CD4-positive, alpha-beta T cell treated with Interferon alpha-2 for 1 hour (primary cell): ENCODE measurements at regions not wholly inside any gene's neighbourhood (a gene's known extent, or its start where the extent isn't known, plus 50 kb on each side); places are given as distances from the start of the nearest gene placed in this dataset.
A peak's percentile ranks its signal among the peaks of the same experiment; 100 is the strongest.
"Not testable (repeated sequence)": the region's sequence is repeated elsewhere in the genome, so short reads cannot be mapped to it uniquely, and the experiment has no call there.

Experiments used
- DNase-seq, 2 donors: peaks; one replicate each; pipeline ENCODE4 v3.0.0-alpha.2; 2020 to 2022

- no peak for DNase-seq
Measured at GRCh38 chr17:77558846-77559626, 399.5 kb upstream of the TNRC6C start.

GRCh38 chr17:77560381-77560780 is 398.1 kb upstream of the TNRC6C start:
- DNase-seq: no peak

GRCh38 chr17:77560841-77561240 is 397.7 kb upstream of the TNRC6C start:
- DNase-seq: no peak

DNA sequence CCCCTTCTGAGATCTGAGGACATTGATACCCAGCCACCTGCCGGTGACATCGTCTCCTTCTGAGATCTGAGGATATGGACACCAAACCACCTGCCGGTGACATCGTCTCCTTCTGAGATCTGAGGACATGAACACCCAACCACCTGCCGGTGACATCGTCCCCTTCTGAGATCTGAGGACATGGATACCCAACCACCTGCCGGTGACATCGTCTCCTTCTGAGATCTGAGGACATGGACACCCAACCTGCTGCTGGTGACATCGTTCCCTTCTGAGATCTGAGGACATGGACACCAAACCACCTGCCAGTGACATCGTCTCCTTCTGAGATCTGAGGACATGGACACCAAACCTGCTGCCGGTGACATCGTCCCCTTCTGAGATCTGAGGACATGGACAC is 396.1 kb upstream of the TNRC6C start:
- DNase-seq: not testable (repeated sequence)

- no peak for DNase-seq
Measured at GRCh38 chr17:77563439-77564102, 394.9 kb upstream of the TNRC6C start.

DNA sequence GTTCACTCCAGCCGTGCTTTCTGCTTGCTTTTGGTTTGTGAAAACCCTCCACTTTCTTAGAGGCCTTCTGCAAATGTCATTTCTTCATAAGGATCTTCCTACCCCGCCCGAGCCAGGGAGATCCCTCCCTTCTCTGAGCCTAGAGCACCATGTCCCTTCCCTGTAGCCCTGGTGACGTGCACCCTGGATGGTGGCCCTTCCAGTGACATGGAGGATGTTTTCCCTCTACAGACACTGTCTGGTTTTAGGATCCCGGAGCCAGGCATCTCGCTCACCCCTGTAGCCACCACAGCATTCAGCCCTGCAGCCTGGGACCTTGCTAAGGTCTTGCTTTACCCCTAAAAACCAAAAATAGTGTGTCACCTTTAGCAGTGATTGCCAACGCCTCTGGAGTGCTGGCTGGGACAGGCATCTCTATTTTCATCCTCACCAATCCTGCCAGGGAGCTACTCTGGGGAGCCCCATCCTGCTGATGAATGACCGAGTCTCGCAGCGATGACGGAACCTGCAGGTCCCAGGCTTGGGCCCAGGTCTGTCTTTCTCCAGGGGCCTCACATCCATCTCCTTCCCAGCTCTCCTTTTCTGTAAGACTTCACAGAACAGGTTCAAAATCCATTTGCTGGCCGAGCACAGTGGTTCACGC is 394.1 kb upstream of the TNRC6C start:
- DNase-seq: no peak

- DNase-seq: no peak
Measured at GRCh38 chr17:77565166-77565565, 393.3 kb upstream of the TNRC6C start.

DNA sequence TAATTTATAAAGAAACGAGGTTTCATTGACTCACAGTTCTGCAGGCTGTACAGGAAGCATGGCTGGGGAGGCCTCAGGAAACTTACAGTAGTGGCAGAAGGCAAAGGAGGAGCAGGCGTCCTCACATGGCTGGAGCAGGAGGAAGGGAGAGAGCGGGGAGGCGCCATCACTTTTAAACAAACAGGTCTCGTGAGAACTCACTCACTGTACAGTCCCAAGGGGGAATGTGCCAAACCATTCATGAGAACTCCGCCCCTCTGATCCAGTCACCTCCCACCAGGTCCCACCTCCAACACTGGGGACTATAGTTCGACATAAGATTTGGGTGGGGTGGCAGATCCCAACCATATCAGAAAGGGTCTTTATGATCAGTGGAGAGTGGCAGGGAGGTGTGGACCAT is 392.4 kb upstream of the TNRC6C start:
- DNase-seq: no peak

GRCh38 chr17:77566566-77567138 is 391.9 kb upstream of the TNRC6C start:
- no peak for DNase-seq

GRCh38 chr17:77568540-77568939 is 390.0 kb upstream of the TNRC6C start:
- no peak for DNase-seq

- no peak for DNase-seq
Measured at GRCh38 chr17:77569846-77570564, 388.5 kb upstream of the TNRC6C start.

- DNase-seq: no peak
Measured at GRCh38 chr17:77570565-77570898, 388.0 kb upstream of the TNRC6C start.

GRCh38 chr17:77571155-77571981 is 387.1 kb upstream of the TNRC6C start:
- DNase-seq: peak; percentile 9 to 16

DNA sequence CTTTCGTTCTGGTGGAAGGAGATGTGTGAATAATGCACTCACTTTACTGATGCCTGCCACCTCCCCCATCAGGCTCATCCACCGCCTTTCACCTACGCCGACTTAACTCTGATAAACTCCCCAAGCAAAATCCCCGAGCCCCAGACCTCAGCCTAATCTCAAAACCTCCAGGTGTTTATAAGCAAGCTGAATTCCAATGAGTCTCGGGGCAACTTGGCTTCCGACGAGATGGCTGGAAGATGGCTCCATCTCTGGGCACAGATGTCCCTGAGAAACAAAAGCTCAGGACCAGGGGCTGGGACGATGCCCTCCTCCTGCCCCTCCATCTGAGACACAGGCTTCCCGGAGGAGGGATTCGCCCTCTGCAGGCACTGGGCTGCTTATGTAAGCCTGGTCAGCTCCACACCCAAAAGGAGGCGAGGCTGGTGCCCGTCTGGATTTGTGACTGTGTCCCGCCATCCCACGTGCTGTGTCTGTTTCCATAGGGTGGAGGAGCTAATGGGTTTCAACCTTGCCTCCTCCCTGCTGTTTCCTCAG is 386.4 kb upstream of the TNRC6C start:
- DNase-seq: no peak

GRCh38 chr17:77572851-77573250 is 385.7 kb upstream of the TNRC6C start:
- no peak for DNase-seq

GRCh38 chr17:77577491-77577890 is 381.0 kb upstream of the TNRC6C start:
- no peak for DNase-seq

- DNase-seq: no peak
Measured at GRCh38 chr17:77579131-77579530, 379.4 kb upstream of the TNRC6C start.

DNA sequence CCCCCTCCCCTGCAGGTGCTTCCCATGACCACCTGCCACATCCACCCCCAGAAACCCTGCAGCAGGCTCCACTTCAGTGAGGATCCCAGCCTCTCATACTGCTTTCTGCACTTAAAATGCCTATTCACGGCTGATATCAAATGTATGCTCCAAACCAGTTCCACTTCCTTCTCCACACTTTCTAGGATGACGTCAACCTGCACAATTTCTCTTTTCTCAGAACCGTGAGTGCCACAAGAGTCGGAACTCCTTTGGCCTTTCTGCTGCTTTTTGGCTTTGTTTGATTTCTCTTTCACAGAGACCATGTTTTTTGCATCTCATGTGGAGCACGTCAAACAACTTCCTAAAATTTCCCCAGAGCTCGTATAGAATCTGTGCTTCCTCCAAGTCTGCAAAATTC is 378.8 kb upstream of the TNRC6C start:
- DNase-seq: peak; percentile 21 to 46

DNA sequence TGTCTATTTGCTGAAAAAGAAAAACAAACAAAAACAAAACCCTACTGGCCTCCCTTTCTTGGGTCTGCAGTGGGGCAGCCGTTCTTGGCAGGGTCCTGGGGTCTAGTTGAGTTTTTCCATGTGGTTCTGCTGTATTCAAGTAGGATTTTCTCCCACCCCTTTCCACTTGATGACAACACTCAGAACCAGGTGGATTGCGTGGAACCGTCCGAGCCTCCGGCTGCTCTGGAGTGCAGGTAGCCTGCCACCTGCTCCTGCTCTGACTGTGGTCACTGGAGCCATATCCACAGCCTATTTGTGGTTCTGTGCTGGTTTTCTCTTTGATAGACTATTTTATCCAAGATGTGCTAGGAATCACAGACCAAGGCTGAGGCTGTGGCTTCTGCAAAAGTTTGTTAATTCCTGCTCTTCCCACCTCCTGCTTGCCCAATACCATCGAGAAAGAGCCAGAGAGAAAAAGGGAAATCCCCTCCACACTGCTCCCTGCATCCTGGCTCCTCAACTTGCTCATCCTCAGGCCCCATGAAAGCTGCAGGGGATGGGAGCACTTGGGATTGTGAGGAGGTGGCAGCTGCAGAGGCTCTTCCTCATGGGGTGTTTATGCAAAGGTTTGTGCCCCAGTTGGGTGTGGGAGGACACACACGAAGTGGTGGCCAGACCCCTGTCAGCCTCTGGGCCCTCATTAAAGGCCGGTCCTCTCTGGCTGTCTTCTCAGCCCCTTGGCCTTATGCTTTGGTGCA is 377.8 kb upstream of the TNRC6C start:
- DNase-seq: no peak

DNA sequence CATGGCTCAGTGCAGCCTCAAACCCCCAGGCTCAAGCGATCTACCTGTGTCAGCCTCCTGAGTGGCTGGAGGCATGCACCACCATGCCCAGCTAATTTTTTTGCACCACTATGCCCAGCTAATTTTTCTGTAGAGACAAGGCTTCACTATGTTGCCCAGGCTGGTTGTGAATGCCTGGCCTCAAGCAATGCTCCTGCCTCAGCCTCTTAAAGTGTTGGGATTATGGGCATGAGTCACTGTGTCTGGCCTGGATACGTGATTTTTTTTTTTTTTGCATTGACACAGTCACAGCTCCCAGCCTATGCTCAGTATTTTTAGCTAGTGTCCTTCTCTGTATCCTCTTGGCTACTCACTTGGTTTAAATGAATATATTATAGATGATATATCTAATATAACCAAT is 377.0 kb upstream of the TNRC6C start:
- DNase-seq: no peak
